ENCODE measurements at regions not wholly inside any gene's neighbourhood (a gene's known extent, or its start where the extent isn't known, plus 50 kb on each side); places are given as distances from the start of the nearest gene placed in this dataset.

DNA sequence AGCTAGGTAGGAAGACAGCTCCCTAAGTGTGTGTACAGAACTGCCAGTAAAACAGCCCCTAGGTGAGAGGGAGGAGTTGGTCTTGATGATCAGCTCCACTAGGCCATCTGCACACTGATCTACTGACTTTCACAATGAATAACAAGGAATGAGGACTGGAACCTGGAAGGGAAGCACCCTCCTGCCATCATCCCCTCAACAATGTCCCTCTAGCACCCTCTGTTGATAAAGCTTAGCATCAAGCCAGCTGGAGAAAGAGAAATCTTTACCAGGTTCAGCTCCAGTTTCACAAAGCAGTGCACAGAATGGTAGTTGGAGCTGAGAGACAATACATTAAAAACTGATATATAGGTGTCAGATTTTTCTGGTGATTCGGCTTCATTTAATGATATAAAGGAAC, 57.2 kb upstream of the IRAK1BP1 start:
- TF ChIP-seq, protein P1, sequence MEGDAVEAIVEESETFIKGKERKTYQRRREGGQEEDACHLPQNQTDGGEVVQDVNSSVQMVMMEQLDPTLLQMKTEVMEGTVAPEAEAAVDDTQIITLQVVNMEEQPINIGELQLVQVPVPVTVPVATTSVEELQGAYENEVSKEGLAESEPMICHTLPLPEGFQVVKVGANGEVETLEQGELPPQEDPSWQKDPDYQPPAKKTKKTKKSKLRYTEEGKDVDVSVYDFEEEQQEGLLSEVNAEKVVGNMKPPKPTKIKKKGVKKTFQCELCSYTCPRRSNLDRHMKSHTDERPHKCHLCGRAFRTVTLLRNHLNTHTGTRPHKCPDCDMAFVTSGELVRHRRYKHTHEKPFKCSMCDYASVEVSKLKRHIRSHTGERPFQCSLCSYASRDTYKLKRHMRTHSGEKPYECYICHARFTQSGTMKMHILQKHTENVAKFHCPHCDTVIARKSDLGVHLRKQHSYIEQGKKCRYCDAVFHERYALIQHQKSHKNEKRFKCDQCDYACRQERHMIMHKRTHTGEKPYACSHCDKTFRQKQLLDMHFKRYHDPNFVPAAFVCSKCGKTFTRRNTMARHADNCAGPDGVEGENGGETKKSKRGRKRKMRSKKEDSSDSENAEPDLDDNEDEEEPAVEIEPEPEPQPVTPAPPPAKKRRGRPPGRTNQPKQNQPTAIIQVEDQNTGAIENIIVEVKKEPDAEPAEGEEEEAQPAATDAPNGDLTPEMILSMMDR (IDR thresholded peaks at IDR 0.05), result peak; percentile 26 to 51 (median 42)
- TF ChIP-seq EP300 (IDR thresholded peaks at IDR 0.05; ENCODE audit: low read depth) (no peak), POLR2AphosphoS5 (IDR thresholded peaks at IDR 0.05) (no peak), POLR2A (IDR thresholded peaks at IDR 0.05) (no peak)

Measured in transverse colon (tissue), 4 donors.